HepG2 (cell line): ENCODE measurements at regions not wholly inside any gene's neighbourhood (a gene's known extent, or its start where the extent isn't known, plus 50 kb on each side); places are given as distances from the start of the nearest gene placed in this dataset.

Experiments
- ATAC-seq: fragments of 200-7000 bp; cut with Tn5 transposase; 3 replicates; pipeline ENCODE4 v1.9.1; 2020; ENCODE audit warnings: mild to moderate bottlenecking, moderate library complexity
- BruUV-seq: library from RNA; stranded (reverse); fragments of 400-500 nt; replicated peaks from 2 replicates; lab custom pipeline; 2021; lab: Mats Ljungman, UMichigan
- CTCF ChIA-PET: fragments of 300-600 bp; formaldehyde crosslinking; extraction: SDS; loops from one replicate; lab custom pipeline; 2021; ENCODE audit warnings: low total read pairs, inconsistent platforms, low intra/inter-chr PET ratio; lab: Yijun Ruan, JAX
- POLR2A ChIA-PET: fragments of 350-600 bp; sonication (Branson Sonifier 250); formaldehyde crosslinking; loops from one replicate; lab custom pipeline; 2020; ENCODE audit warnings: antibody characterized with exemption, inconsistent platforms; lab: Yijun Ruan, JAX
- DNase-seq: peaks from one replicate; pipeline ENCODE4 v3.0.0-alpha.2; 2015; ENCODE audit warnings: low spot score
- FAIRE-seq: peaks from 3 replicates; lab custom pipeline; 2011; peaks lifted over from hg19 to GRCh38; lab: Jason Lieb, UNC
- H2AFZ ChIP-seq: one replicate; pipeline ENCODE4 v1.6.1; 2011; ENCODE audit warnings: low read length, inconsistent platforms
- H3K27ac ChIP-seq: fragments of 300-600 bp; 3 replicates; pipeline ENCODE4 v1.8.0; 2011; ENCODE audit warnings: mixed run types, mild to moderate bottlenecking, mixed read lengths, low read length, inconsistent platforms; ENCODE audit not compliant: insufficient read depth; ENCODE audit errors: extremely low read length
- H3K27me3 ChIP-seq, 2 experiments: fragments of 200-600 bp in 1 of 2; 2 replicates in 1 of 2; 3 replicates in 1 of 2; pipeline versions ENCODE4 v1.6.0 to v1.8.0; 2011; ENCODE audit warnings: low read length in 2 of 2, mild to moderate bottlenecking in 2 of 2, moderate library complexity in 2 of 2, inconsistent platforms in 1 of 2; ENCODE audit not compliant: insufficient read depth in 2 of 2, control insufficient read depth in 1 of 2
- H3K36me3 ChIP-seq, 2 experiments: fragments of 200-600 bp in 1 of 2; replicated peaks in 1 of 2; 2 replicates in 1 of 2; 3 replicates in 1 of 2; pipeline versions ENCODE4 v1.5.1 to v1.8.0; 2011; ENCODE audit warnings: low read length in 2 of 2, inconsistent platforms in 1 of 2; ENCODE audit not compliant: insufficient read depth in 2 of 2, control insufficient read depth in 1 of 2
- H3K4me1 ChIP-seq: 2 replicates; pipeline ENCODE4 v1.5.1; 2012; ENCODE audit warnings: low read length, inconsistent platforms; ENCODE audit not compliant: insufficient read depth
- H3K4me2 ChIP-seq: 2 replicates; pipeline ENCODE4 v1.6.0; 2011; ENCODE audit warnings: low read depth, low read length, inconsistent platforms
- H3K4me3 ChIP-seq, 3 experiments: fragments of 200-600 bp in 1 of 3; sonication (generic), shearing (Covaris generic) in 1 of 3; replicated peaks in 1 of 3; 2 replicates each; pipeline ENCODE4 v1.5.1; 2011 to 2016; ENCODE audit warnings: low read length in 3 of 3, inconsistent platforms in 2 of 3, low read depth in 2 of 3, mild to moderate bottlenecking in 2 of 3, control low read depth in 1 of 3, mixed read lengths in 1 of 3; ENCODE audit not compliant: insufficient read depth in 1 of 3
- H3K79me2 ChIP-seq: one replicate; pipeline ENCODE4 v1.6.1; 2011; ENCODE audit warnings: low read length, inconsistent platforms; ENCODE audit not compliant: insufficient read depth
- H3K9ac ChIP-seq: 2 replicates; pipeline ENCODE4 v1.6.0; 2011; ENCODE audit warnings: mild to moderate bottlenecking, low read depth, low read length, inconsistent platforms; ENCODE audit not compliant: insufficient read depth
- H3K9me3 ChIP-seq: 2 replicates; pipeline ENCODE4 v1.5.1; 2012; ENCODE audit warnings: mild to moderate bottlenecking, low read length
- H4K20me1 ChIP-seq: 2 replicates; pipeline ENCODE4 v1.6.0; 2011; ENCODE audit warnings: inconsistent platforms, mild to moderate bottlenecking, low read length, moderate library complexity; ENCODE audit not compliant: insufficient read depth
- CHD2 ChIP-seq: IDR thresholded peaks from 2 replicates; pipeline ENCODE4 v1.6.1; 2011; ENCODE audit warnings: low read depth, low read length, improper control_type of control experiment
- MAFF ChIP-seq: IDR thresholded peaks from 2 replicates; pipeline ENCODE4 v1.6.1; 2011; ENCODE audit warnings: low read depth, low read length, improper control_type of control experiment
- MZF1 ChIP-seq: sonication (generic); formaldehyde crosslinking; IDR thresholded peaks from 2 replicates; pipeline ENCODE4 v1.8.1; 2023; ENCODE audit warnings: mild to moderate bottlenecking, missing genetic modification reagents, borderline replicate concordance
- PHF21A ChIP-seq: sonication (generic); formaldehyde crosslinking; IDR thresholded peaks from 2 replicates; pipeline ENCODE4 v1.5.0; 2020; ENCODE audit warnings: mild to moderate bottlenecking, missing genetic modification reagents
- WIZ ChIP-seq: sonication (generic); formaldehyde crosslinking; IDR thresholded peaks from 2 replicates; pipeline ENCODE4 v1.5.1; 2020; ENCODE audit warnings: mild to moderate bottlenecking, missing genetic modification reagents
- ZKSCAN1 ChIP-seq: fragments of 150-350 bp; IDR thresholded peaks from 2 replicates; pipeline ENCODE4 v1.6.1; 2014; ENCODE audit warnings: low read length
- ZNF563 ChIP-seq: sonication (generic); formaldehyde crosslinking; IDR thresholded peaks from 2 replicates; pipeline ENCODE4 v1.8.0; 2022; ENCODE audit warnings: mild to moderate bottlenecking, moderate library complexity, missing genetic modification reagents
- ZNF569 ChIP-seq: sonication (generic); formaldehyde crosslinking; IDR thresholded peaks from 2 replicates; pipeline ENCODE4 v1.5.0; 2020; ENCODE audit warnings: mild to moderate bottlenecking, missing genetic modification reagents, moderate library complexity, borderline replicate concordance
- ZNF672 ChIP-seq: sonication (generic); formaldehyde crosslinking; IDR thresholded peaks from 2 replicates; pipeline ENCODE4 v1.8.1; 2022; ENCODE audit warnings: missing genetic modification reagents
- ZSCAN22 ChIP-seq: sonication (generic); formaldehyde crosslinking; IDR thresholded peaks from 2 replicates; pipeline ENCODE4 v1.4.0; 2020; ENCODE audit warnings: mild to moderate bottlenecking, missing genetic modification reagents
- WGBS: methylation state at CpG from one replicate; pipeline ENCODE4 v1.1.6; 2017; ENCODE audit warnings: low lambda C conversion rate; 5-methylcytosine and 5-hydroxymethylcytosine counted together
- in situ Hi-C: cut with HindIII; loops from 2 replicates; pipeline ENCODE4 v1.10.0; 2017; ENCODE audit warnings: low pct_unique_long_range_greater_than_20kb; ENCODE audit not compliant: extremely low pct_ligation_motif_present
- intact Hi-C: fragments of 100-400 bp; cut with micrococcal nuclease; formaldehyde crosslinking; loops from one replicate; pipeline ENCODE4 v1.10.0; 2022; ENCODE audit not compliant: unreplicated experiment
- TF ChIP-seq, protein P1 (sequence below): sonication (generic); formaldehyde crosslinking; IDR thresholded peaks from 2 replicates; pipeline ENCODE4 v1.4.0; 2020; ENCODE audit warnings: missing genetic modification reagents, borderline replicate concordance
- TF ChIP-seq, protein P2 (sequence below): sonication (generic); formaldehyde crosslinking; IDR thresholded peaks from 2 replicates; pipeline ENCODE4 v1.4.0; 2020; ENCODE audit warnings: missing genetic modification reagents
- TF ChIP-seq, protein P3 (sequence below): sonication (generic); formaldehyde crosslinking; IDR thresholded peaks from 2 replicates; pipeline ENCODE4 v1.9.0; 2022; ENCODE audit warnings: low read depth, missing genetic modification reagents

DNA sequence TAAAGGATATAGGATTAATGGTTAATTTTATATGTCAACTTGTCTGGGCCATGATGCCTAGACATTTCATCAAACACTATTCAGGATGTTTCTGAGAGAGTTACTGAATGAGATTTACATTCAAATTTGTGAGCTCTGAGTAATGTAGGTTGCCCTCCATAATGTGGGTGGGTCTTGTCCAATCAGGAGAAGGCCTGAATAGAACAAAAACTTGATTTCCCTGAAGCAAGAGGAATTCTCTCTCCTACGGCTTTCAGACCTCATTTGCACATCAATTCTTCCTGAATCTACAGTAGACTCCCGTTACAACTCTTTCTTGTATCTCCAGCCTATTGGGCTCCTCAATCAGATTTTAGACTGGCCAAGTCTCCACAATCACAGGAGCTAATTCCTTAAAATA, 377.9 kb upstream of the PMFBP1 start:
- peaks cover 13% of the 10 kb centered on the region for H3K4me1 ChIP-seq
- no peaks in the 10 kb centered on the region for H4K20me1 ChIP-seq
- no peak overlapping the region for H3K4me2 ChIP-seq
- H3K9me3 ChIP-seq: no peaks in the 10 kb centered on the region
- ChIA-PET POLR2A (no interaction called here), CTCF (no interaction called here)
- DNase-seq: no peak
- H3K27ac ChIP-seq: no peak overlapping the region
- TF ChIP-seq CHD2: no peak
- TF ChIP-seq PHF21A (CRISPR knock-in tag): no peak
- no peak for TF ChIP-seq ZSCAN22 (CRISPR knock-in tag)
- TF ChIP-seq MAFF: no peak
- TF ChIP-seq, protein P1, sequence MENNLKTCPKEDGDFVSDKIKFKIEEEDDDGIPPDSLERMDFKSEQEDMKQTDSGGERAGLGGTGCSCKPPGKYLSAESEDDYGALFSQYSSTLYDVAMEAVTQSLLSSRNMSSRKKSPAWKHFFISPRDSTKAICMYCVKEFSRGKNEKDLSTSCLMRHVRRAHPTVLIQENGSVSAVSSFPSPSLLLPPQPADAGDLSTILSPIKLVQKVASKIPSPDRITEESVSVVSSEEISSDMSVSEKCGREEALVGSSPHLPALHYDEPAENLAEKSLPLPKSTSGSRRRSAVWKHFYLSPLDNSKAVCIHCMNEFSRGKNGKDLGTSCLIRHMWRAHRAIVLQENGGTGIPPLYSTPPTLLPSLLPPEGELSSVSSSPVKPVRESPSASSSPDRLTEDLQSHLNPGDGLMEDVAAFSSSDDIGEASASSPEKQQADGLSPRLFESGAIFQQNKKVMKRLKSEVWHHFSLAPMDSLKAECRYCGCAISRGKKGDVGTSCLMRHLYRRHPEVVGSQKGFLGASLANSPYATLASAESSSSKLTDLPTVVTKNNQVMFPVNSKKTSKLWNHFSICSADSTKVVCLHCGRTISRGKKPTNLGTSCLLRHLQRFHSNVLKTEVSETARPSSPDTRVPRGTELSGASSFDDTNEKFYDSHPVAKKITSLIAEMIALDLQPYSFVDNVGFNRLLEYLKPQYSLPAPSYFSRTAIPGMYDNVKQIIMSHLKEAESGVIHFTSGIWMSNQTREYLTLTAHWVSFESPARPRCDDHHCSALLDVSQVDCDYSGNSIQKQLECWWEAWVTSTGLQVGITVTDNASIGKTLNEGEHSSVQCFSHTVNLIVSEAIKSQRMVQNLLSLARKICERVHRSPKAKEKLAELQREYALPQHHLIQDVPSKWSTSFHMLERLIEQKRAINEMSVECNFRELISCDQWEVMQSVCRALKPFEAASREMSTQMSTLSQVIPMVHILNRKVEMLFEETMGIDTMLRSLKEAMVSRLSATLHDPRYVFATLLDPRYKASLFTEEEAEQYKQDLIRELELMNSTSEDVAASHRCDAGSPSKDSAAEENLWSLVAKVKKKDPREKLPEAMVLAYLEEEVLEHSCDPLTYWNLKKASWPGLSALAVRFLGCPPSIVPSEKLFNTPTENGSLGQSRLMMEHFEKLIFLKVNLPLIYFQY (CRISPR knock-in tag): no peak
- no peak for TF ChIP-seq ZNF563 (CRISPR knock-in tag)
- no peak for TF ChIP-seq MZF1
- no peak for TF ChIP-seq ZKSCAN1
- TF ChIP-seq ZNF569: no peak
- TF ChIP-seq, protein P2, sequence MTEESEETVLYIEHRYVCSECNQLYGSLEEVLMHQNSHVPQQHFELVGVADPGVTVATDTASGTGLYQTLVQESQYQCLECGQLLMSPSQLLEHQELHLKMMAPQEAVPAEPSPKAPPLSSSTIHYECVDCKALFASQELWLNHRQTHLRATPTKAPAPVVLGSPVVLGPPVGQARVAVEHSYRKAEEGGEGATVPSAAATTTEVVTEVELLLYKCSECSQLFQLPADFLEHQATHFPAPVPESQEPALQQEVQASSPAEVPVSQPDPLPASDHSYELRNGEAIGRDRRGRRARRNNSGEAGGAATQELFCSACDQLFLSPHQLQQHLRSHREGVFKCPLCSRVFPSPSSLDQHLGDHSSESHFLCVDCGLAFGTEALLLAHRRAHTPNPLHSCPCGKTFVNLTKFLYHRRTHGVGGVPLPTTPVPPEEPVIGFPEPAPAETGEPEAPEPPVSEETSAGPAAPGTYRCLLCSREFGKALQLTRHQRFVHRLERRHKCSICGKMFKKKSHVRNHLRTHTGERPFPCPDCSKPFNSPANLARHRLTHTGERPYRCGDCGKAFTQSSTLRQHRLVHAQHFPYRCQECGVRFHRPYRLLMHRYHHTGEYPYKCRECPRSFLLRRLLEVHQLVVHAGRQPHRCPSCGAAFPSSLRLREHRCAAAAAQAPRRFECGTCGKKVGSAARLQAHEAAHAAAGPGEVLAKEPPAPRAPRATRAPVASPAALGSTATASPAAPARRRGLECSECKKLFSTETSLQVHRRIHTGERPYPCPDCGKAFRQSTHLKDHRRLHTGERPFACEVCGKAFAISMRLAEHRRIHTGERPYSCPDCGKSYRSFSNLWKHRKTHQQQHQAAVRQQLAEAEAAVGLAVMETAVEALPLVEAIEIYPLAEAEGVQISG (CRISPR knock-in tag): no peak
- TF ChIP-seq WIZ (CRISPR knock-in tag): no peak
- TF ChIP-seq, protein P3, sequence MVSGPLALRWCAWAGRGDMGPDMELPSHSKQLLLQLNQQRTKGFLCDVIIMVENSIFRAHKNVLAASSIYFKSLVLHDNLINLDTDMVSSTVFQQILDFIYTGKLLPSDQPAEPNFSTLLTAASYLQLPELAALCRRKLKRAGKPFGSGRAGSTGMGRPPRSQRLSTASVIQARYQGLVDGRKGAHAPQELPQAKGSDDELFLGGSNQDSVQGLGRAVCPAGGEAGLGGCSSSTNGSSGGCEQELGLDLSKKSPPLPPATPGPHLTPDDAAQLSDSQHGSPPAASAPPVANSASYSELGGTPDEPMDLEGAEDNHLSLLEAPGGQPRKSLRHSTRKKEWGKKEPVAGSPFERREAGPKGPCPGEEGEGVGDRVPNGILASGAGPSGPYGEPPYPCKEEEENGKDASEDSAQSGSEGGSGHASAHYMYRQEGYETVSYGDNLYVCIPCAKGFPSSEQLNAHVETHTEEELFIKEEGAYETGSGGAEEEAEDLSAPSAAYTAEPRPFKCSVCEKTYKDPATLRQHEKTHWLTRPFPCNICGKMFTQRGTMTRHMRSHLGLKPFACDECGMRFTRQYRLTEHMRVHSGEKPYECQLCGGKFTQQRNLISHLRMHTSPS (CRISPR knock-in tag): no peak
- no peak for TF ChIP-seq ZNF672
- H3K27me3 ChIP-seq: no peaks in the 10 kb centered on the region
- no TSS peak for BruUV-seq
- intact Hi-C loops: no loop called here
- no peak overlapping the region for H3K4me3 ChIP-seq
- H2AFZ ChIP-seq: no peak overlapping the region
- H3K9ac ChIP-seq: no peak overlapping the region
- ATAC-seq: no peak
- in situ Hi-C loops: no loop called here
- WGBS: 95% methylated on average over 2 of the region's 2 CpGs
- H3K79me2 ChIP-seq: no peaks in the 10 kb centered on the region
- no peak for FAIRE-seq
- H3K36me3 ChIP-seq: no peaks in the 10 kb centered on the region; a peak in 1 of 5 replicates
